ENCODE measurements at regions not wholly inside any gene's neighbourhood (a gene's known extent, or its start where the extent isn't known, plus 50 kb on each side); places are given as distances from the start of the nearest gene placed in this dataset.

GRCh38 chr20:43778375-43778774, 51.6 kb upstream of the GTSF1L start:
- no peak overlapping the region for H3K27ac Mint-ChIP-seq
- peaks cover 35% of the 10 kb centered on the region for H3K9me3 Mint-ChIP-seq
- POLR2A ChIA-PET: no interaction called here
- peaks cover 9% of the 10 kb centered on the region for H3K27me3 Mint-ChIP-seq
- CTCF ChIA-PET: interaction anchor here (0.5 to 1.4 kb wide), 2 partner anchors 16 to 209 kb away, joined by 3 to 4 read pairs; no protein-coding TSS in a partner anchor
- H3K4me1 Mint-ChIP-seq: peaks cover 9% of the 10 kb centered on the region
- peaks cover 8% of the 10 kb centered on the region for H3K36me3 Mint-ChIP-seq (ENCODE audit: low read depth)
- H3K4me3 Mint-ChIP-seq: no peak overlapping the region
- DNase-seq: no peak

GRCh38 chr20:43776691-43777090, 49.9 kb upstream of the GTSF1L start:
- H3K4me3 Mint-ChIP-seq: no peak overlapping the region
- H3K4me1 Mint-ChIP-seq: no peaks in the 10 kb centered on the region
- POLR2A ChIA-PET: no interaction called here
- H3K9me3 Mint-ChIP-seq: peaks cover 28% of the 10 kb centered on the region
- peaks cover 9% of the 10 kb centered on the region for H3K27me3 Mint-ChIP-seq
- H3K27ac Mint-ChIP-seq: no peak overlapping the region
- CTCF ChIA-PET: interaction anchor here (1.0 kb wide), 1 partner anchor 165 kb away, joined by 3 read pairs; no protein-coding TSS in a partner anchor
- peaks cover 5% of the 10 kb centered on the region for H3K36me3 Mint-ChIP-seq (ENCODE audit: low read depth)
- no peak for DNase-seq
